ENCODE measurements at regions not wholly inside any gene's neighbourhood (a gene's known extent, or its start where the extent isn't known, plus 50 kb on each side); places are given as distances from the start of the nearest gene placed in this dataset.

DNA sequence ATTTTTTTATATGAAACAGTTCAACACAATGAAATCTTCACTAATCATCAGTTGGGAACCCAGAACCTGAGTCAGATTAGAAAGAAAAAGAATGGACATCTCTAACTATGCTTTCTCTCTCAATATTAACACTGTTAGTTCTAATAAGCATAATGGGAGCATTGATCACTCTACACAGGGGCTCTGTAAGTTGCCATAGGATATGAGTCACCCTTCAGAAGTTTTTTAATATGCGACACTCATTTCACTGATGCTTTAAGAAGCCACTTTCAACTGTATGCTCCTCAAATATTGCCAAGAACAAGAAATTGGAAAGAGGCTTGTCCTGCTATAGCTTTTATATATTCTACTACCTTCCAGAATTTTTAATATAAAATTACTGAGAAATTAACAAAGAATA, 187.0 kb downstream of the AASDH start:
- no peak for DNase-seq

DNA sequence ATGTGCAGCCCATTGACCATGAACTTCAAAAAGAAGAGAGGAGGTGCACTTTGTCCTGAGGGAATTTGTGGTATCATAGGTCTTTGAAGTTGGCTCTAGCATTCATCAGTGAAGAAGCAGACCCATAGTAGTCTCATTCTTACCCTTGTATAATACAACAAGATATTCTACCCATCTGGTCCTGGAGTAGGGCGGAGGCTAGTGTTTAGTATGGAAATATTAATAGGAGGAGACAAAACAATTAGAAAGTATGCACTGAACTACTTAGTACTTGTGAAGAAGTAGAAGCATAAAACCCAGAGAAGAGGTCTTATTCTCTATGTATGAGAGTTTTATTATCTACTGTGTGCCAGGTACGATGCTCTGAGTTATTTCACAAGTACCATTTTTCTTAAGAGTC, 189.0 kb downstream of the AASDH start:
- no peak for DNase-seq

DNA sequence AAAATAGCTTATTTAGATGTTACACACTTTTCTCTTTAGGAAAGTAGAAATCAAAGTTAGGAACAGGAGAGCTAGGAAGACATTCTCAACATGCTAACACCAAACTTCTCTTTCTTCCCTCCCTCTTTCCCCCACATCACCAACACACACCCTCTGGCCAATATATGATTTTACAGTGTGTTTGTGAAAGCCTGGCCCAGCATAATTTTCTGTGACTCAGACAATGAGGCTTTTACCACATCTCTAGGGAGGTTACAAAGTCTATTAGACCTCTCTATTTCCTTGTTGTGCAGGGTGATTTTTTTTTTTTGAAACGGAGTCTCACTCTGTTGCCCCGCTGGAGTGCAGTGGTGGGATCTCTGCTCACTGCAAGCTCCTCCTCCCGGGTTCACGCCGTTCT, 189.9 kb downstream of the AASDH start:
- DNase-seq: no peak

DNA sequence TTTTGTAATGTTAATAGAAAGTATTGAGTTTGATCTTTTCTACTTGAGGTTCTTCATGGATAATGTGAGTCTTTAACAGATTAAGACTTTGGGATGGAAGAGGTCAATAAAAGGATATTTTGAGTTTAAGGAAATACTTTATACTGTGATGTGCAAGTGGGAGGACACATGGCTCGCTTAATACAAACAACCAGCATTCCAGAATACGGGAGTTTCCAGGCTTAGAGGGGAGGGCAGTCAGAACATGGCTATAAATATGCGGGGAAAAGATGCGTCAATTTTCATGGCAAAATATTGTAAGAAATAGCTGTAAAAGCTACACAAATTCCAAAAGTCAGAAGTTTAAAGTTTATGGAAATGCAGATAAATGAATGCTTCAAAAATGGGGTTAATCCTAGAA, 192.3 kb downstream of the AASDH start:
- no peak for DNase-seq

DNA sequence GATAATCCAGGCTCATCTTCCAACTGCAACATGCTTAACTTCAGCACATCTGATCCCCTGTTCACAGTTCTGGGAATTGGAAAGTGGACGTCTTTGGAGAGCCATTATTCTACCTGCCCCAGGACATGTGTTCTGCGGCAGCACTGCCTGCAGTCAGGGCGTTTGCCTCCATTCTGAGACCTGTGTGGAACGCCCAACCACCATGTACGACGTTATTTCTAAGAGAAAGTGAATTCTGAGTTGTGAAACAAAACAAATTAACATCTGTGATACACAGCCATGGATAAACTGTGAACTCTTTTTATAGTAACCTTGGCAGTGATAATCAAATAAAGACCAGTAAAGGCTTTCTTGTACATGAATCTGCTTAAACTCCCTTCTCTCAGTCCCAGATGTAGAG, 195.8 kb downstream of the AASDH start:
- no peak for DNase-seq

DNA sequence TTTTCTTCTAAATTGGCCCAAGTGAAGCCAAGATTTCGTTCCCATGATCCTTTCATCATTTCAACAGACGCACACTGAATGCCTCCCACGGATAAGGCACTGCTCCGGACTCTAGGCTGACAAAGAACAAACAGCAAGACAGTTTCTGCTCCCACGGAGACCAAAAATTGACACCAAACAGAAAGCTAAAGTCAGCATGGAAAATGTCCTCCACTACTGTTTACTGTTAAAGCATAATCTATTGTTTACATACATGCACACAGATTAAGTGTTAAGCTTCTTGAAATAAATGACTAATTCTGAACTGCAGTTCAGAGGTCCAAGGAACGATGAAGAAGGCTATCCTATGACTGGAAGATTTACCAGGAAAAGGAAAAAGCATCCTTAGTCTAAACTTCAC, 199.6 kb downstream of the AASDH start:
- DNase-seq: no peak

DNA sequence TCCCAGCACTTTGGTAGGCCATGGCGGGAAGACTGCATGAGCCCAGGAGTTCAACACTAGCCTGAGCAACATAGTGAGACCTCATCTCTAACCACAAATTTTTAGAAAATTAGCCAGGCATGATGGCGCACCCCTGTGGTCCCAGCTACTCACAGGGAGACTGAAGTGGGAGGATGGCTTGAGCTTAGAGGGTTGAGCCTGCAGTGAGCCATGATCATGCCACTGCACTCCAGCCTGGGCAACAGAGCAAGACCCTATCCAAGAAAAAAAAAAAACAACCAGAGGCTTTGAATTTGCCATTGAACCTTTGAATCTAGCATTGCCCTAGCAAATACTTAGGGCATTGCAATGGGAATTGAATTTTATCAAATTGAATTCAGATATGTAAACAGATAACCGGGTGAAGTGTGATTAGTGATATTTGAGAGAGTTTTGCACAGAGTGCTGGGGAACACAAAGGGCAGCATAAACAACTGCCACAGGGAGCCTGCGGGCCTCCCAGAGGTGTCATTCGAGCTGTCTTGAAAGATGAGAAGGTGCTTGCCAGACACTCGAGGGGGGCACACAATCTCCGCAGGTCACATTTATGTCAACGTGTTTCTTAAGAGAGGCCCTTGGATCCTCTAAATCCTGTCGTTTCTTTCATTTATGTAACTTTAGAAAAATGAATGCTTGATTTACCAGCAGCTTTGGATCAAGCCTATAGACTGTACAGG, 200.3 kb downstream of the AASDH start:
- no peak for DNase-seq

DNA sequence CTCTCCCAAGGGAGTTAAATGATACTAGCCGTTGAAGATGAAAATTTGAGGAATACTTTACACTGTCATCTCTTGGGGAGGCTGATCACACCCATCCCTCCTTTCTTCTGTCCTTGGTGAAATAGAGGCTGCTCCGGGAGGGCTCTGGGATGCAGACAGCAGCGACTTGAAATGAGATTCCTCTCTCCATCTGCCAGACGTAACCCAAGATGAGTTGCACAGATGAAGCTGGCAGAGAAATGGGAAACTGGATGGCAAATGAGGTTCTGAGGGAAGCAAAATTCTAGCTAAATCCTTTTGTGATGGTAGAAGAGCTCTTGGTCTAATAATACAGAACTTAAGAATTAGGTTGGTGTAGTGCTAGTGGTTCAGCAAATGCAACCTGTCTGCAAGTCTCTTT, 201.4 kb downstream of the AASDH start:
- peak in 1 of 2 experiments; percentile 42 for DNase-seq

DNA sequence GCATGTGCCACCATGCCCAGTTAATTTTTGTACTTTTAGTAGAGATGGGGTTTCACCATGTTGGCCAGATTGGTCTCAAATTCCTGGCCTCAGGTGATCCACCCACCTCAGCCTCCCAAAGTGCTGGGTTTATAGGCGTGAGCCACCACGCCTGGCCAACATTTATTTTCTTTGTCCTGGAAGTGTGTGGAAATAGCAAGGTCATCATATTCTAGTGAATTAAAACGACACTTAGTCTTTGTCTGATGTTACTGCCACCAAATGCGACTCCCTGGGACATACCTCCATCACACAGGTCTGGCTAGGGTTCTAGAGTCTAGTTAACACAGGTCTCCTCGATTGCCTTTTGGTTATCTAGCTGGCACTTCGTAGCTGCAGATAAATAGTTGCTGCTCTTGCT, 203.1 kb downstream of the AASDH start:
- no peak for DNase-seq

DNA sequence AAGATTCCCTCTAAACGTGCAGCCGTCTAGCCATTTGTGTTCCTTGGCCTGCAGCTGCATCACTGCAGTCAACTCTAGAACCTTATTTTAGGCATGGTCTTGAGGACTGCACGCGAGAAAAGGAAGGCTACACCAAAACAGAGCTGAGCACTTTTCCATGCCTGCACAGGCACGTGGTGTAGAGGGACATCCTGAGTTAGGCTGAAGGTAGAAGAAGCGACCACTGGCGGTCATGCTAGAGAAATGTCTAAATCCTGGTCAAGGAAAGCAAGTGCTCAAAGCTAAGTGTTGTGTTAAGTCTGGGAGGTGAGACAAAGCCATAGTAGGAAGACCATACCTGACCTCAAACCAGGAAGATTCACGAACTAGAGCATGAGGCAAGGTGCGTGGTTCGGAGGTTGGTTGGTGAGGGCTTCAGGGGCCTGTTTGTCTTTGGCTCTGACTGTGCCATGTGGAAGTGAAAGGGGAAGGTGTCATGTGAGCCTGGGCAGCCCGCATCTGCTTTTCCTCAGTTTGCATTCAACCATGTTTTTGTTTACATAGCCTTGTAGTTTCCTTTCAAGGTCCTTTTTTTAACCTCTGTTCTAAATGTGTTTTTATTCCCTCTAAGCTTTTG, 203.8 kb downstream of the AASDH start:
- DNase-seq: no peak

DNA sequence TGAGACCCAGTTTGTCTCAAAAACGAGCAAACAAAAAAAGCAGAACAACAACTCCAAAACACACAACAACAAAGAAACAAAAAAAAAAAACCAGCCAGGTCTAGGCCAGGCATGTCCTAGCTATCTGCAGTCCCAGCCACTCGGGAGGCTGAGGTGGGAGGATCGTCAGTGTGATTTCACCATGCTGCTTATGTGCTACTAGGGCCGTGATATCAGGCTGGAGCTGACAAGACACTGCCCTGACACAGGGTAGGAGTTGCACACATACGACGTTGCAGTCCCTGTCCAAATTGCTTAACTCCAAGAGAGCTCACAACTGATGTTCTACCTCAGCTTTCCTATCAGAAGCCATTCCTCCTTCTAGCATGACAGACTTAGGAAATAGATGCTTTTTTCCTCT, 204.9 kb downstream of the AASDH start:
- no peak for DNase-seq

DNA sequence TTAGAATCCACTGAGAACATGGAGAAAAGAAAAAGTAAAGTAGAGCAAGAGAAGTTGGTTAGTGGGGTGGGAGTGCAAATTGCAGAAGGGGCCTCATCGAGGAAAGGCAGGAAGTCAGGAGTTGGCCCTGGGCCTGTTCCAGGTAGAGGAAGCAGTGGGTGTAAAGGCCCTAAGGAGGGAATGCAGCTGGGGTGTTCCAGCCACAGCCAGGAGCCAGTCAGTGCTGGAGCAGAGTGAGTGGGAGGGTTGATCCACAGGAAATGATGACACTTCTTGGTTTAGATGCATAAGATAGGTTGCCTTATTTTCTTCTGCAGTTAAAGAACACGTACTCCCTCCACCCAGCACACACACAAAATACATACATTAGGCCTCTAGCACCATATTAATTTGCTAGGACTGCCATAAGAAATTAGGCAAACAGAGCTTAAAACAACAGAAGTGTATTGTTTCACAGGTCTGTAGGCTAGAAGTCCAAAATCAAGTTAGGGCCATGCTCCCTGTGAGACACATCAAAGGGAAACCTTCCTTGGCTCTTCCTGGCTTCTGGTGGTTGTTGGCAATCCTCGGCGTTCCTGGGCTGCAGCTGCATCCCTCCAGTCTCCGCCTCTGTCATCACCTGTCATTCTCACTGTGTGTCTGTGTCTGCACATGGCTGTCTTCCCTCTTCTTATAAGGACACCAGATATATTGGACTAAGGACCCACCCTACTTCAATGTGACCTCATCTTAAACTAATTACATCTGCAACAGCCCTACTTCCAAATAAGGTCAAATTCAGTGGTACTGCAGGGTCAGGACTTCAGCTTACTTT, 205.9 kb downstream of the AASDH start:
- no peak for DNase-seq

DNA sequence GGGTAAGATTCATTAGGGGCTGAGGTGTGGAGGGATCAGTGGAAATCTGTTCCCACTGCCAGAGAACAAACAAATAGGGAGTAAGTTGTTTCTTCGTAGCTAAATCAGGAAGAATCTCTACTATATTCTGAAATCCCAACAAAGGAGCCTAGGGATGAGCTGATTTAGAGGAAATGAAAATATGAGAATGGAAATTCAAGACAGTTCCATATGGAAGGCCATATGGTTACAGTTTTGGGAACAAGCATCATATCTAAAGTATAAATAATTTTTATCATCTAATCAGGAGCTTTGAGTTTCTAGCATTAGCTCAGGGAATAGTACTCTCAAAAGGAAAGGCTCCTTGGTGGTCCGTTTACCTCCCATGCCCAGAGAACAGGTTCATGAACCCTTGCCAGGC, 218.2 kb downstream of the AASDH start:
- no peak for DNase-seq

DNA sequence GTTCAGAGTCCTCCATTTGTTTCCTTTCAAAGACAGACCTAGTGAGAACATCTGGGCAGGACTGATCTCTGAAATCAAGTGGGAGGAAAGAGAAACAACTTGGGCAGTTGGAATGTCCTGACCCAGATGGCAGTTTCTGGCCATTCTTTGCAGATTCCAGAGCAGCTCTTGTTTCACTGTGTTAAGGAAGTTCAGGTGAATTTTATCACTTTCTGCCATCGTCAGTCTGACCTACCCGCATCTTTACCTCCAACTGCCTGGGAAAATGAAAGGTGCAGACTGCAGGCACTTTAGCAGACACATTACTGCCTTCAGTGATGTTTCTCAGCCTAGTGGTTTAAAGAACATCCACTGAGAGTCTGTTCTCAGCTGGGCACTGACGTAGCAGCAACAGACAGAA, 216.2 kb downstream of the CEP135 start:
- DNase-seq: no peak

DNA sequence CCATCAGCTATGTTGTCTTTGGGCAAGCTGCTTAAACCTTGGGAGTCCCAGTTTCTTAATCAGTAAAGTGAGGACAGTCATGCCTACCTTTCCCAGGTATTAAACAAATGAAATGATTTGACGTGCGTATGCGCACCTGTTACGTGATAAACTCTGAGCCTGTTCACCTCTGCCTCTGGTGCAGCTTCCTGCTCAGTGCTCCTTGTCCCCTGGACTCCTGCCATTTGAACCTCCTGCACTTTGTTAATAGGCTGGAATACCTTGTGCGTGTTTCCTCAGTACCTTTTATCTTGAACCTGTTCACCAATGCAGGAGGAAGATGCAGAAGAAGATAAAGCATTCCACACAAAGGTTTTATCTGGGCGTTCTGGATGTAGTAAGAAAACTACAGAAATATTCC, 211.9 kb downstream of the CEP135 start:
- no peak for DNase-seq

DNA sequence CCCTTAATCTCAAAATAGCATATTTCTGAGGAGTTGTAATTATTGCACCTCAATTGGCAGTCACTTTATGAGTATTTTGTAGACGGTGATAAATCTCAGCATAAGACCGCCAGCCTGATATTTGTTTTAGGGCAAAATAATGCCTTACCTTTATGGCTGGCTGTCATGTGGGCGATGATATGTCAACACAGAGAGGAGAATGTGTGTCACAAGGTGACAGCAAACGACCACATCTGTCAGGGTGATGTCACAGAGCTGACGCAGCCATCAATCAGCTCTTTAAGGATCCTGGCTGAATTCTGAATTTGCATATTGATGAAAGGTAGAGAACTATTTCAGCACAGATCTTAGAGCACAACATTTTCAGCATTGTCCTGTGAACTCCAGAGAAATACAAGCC, 209.7 kb downstream of the CEP135 start:
- DNase-seq: no peak

DNA sequence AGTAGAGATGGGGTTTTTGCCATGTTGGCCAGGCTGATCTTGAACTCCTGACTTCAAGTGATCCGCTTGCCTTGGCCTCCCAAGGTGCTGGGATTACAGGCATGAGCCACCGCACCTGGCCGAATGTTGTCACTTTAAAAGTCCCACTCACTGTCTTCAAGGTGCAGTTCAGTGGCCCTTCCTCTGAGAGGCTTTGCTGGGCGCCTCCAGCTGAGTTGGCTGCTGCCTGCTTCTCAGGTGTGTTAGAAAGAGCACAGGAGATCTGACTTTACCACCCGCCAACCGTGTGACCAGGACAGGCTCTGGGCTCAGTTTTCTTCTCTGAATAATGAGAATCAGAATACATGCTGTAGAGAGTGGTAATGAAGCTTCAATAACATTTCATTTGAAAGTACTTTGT, 207.4 kb downstream of the CEP135 start:
- no peak for DNase-seq

DNA sequence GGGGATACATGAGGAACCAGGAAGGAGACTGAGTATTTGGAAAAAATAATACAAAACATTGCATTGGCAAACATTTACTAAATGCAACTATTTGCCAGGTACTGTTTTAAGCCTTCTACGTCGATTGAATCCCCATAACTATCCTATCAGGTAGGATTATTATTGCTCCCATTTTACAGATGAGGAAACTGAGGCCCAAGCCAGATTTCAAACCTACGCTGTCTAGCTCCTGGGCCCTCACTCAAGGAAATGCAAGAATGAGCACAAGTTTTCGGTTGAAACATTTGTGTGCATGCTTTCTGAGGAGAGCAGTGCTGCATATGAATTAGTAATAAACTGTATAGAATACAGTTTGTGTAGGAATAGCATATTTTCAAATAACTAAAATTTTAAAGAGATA, 206.7 kb downstream of the CEP135 start:
- DNase-seq: no peak

DNA sequence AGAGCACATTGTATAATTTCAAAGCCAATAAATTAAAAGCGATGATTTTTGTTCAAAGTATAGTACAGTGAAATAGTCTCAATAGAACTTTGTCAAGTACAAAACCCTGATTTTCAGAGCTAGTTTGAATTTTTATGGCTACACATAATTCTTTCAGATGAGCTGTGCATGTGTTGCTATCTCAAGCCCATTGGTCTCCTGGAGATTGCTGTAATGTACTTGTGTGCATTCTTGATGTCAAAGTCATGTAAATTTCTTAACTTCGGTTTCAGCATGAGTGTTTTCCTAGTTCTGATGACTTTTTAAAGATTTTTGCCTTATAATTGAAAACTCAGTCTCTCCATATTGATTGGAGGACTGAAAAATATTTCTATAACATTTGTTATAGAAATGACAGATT, 200.8 kb downstream of the CEP135 start:
- no peak for DNase-seq

DNA sequence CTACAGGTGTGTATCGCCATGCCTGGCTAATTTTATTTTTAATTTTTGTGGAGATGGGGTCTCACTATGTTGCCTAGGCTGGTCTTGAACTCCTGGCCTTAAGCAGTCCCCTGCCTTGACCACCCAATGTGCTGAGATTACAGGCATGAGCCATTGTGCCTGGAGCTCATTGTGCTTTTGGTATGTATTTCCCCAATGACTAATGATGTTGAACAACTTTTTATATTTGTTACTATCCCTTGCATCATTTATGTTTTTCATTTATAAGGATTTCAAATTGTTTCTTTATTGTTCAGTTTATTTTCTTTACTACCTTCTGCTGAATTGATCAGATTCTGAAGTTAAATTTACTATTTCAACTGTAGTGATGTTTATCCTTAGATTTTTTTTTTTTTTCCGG, 199.7 kb downstream of the CEP135 start:
- DNase-seq: no peak

DNA sequence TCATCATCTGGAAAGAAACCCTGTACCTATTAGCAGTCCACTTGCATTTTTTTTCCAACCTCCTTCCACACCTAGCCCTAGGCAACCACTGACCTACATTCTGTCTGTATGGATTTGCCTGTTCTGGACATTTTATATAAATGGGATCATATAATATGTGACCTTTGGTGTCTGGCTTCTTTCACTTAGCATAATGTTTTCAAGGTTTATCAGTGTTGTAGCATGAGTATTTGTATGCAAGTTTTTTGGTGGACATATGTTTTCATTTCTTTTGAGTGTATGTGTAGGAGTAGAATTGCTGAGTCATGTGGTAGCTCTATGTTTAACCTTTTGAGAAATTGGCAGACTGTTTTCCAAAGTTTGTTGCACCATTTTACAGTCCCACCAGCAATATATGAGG, 198.6 kb downstream of the CEP135 start:
- no peak for DNase-seq

DNA sequence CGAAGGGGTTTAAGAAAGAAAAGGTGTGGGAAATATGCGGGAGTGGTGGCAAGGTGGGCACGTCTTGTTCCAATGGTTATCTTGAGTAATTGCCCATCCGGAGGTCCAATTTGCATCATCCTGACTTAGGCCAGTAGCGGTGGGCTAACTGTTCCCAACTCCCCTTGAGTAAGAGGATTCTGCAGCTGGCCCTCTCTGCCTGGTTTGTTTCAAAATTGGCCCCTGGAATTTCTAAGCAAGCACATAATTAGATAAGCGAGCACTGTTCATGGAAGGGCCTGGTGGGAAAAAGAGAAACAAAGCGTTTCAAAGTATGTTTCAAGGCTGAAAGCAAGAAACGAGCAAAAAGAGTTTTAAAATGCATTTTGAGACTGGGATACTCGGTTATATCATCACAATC, 198.2 kb downstream of the CEP135 start:
- no peak for DNase-seq

DNA sequence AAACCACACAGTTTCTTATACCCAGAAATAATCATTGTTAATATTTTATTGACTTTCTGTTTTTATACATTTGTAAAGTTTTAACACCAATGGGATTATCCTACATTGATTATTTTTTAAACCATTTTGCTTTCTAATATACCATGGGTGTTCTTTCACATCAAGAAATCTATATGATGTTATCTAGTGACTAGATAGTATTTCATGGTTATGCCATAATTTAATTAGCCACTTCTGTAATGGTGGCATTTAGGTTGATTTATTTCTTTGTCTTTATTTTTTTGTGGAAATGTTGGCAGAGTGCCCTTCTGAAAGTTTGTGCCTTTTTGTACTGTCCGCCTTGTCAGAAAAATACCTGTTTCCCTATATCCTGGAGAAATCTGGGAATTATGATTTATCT, 193.3 kb downstream of the CEP135 start:
- no peak for DNase-seq

DNA sequence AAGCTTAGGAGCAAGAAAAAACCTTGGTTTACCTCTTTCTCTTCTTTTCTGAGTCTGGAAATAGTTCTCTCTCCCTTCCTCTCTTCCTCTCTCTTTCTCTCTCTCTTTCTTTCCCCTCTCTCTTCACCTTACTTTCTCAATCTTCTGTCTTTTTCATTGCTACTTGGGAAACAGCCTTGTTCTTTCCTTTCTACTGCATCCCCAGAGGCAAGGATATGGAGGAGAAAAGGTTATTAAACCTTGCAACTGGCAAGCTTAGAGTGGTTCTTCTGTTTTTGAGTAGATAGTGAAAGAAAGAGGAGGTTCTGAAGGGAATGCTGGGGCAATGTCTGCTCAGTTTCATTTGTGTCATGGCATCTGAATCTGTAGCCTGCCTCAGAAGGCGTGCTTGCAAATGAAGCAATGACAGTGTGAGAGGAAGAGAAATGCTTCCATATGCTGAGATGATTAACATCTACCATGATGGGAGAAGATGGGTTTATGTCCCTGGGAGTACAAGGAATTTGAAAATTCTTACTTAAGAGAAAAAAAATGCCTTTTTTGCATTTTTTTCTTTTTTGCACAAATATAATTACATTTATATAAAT, 190.6 kb downstream of the CEP135 start:
- DNase-seq: no peak
